ENCODE measurements at regions not wholly inside any gene's neighbourhood (a gene's known extent, or its start where the extent isn't known, plus 50 kb on each side); places are given as distances from the start of the nearest gene placed in this dataset.

DNA sequence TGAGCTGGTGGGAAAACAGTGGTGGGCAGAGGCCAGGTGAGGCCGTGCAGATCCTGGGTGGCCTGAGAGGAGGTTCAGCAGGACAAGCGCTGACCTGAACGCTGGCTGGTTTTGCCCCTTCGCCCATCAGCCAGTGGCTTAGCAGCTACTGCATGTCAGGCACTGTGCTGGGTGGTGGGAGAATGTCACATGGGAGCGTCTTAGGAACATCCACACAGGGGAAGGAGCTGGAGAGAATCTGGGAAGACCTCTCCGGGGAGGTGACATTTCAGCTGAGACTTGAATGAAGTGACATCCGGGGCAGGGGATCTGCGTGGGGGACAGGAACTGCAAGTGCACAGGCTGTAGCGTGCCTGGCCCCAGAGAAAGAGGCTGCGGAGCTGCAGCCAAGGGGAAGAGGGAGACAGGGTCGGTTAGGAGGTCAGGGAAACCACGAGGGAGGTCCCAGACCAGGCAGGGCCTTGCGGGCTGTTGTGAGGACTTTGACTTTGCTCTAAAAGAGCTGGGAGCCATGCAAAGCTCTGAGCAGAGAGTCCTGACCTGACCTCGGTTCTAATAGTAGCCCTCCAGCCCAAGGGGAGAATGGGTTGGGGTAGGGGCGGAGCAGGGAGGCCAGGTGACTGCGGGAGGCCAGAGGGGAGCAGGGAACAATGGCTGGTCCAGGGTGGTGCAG is 156.8 kb upstream of the PTPN1 start:
- TF ChIP-seq, protein P1, sequence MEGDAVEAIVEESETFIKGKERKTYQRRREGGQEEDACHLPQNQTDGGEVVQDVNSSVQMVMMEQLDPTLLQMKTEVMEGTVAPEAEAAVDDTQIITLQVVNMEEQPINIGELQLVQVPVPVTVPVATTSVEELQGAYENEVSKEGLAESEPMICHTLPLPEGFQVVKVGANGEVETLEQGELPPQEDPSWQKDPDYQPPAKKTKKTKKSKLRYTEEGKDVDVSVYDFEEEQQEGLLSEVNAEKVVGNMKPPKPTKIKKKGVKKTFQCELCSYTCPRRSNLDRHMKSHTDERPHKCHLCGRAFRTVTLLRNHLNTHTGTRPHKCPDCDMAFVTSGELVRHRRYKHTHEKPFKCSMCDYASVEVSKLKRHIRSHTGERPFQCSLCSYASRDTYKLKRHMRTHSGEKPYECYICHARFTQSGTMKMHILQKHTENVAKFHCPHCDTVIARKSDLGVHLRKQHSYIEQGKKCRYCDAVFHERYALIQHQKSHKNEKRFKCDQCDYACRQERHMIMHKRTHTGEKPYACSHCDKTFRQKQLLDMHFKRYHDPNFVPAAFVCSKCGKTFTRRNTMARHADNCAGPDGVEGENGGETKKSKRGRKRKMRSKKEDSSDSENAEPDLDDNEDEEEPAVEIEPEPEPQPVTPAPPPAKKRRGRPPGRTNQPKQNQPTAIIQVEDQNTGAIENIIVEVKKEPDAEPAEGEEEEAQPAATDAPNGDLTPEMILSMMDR (IDR thresholded peaks at IDR 0.05; ENCODE audit: low read depth, low read length), result no peak
- Histone ChIP-seq H3K9me3 (ENCODE audit: severe bottlenecking) (no peaks in the 10 kb centered on the region), H3K4me3 (ENCODE audit: low read depth, low read length) (no peak overlapping the region), H3K27me3 (ENCODE audit: insufficient read depth, low read depth, severe bottlenecking) (no peaks in the 10 kb centered on the region), H3K36me3 (no peaks in the 10 kb centered on the region), H3K27ac (no peak overlapping the region)
- no peak for DNase-seq

DNA sequence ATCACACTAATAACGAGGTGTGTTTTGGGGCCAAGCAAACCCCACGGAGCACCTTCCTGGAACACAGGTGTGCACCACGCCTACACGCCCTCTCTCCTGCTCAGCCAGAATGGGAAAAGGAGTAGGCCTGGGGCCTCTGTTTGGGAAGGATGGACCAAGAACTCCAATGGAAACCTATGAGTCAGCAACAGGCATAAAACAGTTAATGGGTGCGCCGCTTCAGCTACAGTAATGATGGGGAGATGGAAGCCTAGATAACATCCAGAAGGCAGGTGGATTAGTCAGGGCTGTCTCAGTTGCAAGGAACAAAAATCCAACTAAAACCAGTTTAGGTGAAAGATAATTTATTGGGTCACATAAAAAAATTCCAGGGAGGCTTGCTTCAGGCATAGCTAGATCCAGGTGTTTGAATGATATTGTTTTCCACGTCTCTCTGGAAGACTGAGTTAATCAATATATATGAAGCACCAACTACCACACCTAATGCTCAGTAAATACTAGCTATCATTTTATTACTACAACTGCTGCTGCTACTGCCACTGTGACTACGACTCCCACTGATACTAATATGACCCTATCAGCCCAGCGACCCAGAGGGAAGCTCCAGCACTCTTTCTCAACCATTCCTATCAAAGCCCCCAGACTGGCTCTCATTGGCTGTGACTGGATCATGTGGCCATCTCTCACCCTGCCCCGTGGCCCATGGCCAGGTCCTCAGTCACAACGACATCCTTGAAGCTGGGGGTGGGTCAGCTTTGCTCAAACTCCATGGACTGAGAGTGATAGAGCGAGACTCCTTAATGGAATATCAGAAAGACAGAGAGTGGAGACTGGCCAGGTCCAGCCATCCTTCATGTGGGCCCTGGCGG is 155.2 kb upstream of the PTPN1 start:
- no peak for DNase-seq
- TF ChIP-seq, protein P1 (IDR thresholded peaks at IDR 0.05; ENCODE audit: low read depth, low read length), result no peak
- H3K9me3 ChIP-seq (ENCODE audit: severe bottlenecking), result no peaks in the 10 kb centered on the region
- H3K27ac ChIP-seq, result no peak overlapping the region
- no peaks in the 10 kb centered on the region for H3K36me3 ChIP-seq
- H3K27me3 ChIP-seq (ENCODE audit: insufficient read depth, low read depth, severe bottlenecking), result no peaks in the 10 kb centered on the region
- H3K4me3 ChIP-seq (ENCODE audit: low read depth, low read length), result no peak overlapping the region

DNA sequence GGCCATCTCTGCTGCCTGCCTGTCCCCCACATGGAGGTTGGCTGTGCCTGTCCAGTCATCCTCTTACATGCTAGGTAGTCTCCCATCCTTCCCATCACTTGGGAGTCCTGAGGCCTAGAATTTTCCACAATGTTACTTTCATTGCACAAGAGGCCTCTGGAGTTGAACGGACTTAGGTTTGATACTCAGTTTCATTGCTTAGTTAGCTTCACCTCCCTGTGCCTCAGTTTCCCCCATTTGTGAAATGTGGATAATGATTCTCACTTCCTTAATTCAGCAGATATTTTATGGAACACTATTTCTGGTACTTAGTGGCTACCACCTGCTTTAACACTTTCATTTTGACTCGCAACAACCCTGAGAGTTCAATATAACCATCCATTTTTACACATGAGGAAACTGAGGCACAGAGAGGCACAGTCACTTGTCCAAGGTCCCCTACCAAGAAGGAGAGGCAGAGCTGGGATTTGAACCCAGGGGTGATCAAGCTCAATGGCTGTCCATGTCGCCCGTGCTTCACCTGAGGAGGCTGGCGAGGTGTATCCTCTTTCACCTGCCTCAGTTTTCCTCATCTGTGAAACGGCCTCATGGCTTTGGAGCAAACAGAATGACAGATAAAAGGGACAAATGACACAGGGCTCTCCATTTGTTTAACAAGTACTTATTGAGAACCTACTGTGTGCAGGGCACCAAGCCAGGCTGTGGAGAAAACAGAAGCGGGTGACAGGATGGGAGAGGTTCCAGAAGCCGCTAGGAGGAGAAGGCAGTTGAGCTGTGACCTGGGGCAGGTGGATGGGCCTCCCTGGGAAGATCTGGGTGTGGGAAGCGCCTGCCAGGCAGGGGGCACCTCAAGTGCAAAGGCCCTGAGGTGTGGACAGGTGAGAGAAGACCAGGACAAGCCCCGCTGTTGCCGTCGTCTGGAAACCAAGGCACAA is 154.3 kb upstream of the PTPN1 start:
- Histone ChIP-seq H3K4me3 (ENCODE audit: low read depth, low read length) (no peak overlapping the region), H3K27ac (no peak overlapping the region), H3K27me3 (ENCODE audit: insufficient read depth, low read depth, severe bottlenecking) (no peaks in the 10 kb centered on the region), H3K9me3 (ENCODE audit: severe bottlenecking) (no peaks in the 10 kb centered on the region), H3K36me3 (no peaks in the 10 kb centered on the region)
- no peak for DNase-seq
- TF ChIP-seq, protein P1 (IDR thresholded peaks at IDR 0.05; ENCODE audit: low read depth, low read length), result no peak

DNA sequence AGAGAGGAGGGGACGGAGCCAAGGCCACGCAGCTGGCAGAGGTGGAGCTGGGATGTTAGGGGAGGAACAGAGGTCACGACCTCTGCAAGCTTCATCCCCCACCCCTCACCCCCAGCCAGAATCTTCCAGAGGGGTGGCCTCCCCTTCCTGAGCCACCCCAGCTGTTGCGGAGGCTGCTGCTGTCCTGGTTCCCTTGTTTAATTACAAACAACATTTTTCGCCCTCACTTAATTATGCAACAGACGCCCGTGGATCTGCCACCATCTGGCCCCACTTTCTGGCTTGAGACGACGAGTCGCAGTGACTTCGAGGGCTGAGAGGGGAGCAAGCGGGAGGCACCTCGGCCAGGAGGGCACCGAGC is 153.7 kb upstream of the PTPN1 start:
- no peak overlapping the region for H3K4me3 ChIP-seq (ENCODE audit: low read depth, low read length)
- no peaks in the 10 kb centered on the region for H3K27me3 ChIP-seq (ENCODE audit: insufficient read depth, low read depth, severe bottlenecking)
- peak; percentile 26 for DNase-seq
- no peaks in the 10 kb centered on the region for H3K9me3 ChIP-seq (ENCODE audit: severe bottlenecking)
- H3K36me3 ChIP-seq, result no peaks in the 10 kb centered on the region
- no peak overlapping the region for H3K27ac ChIP-seq
- TF ChIP-seq, protein P1 (IDR thresholded peaks at IDR 0.05; ENCODE audit: low read depth, low read length), result no peak

DNA sequence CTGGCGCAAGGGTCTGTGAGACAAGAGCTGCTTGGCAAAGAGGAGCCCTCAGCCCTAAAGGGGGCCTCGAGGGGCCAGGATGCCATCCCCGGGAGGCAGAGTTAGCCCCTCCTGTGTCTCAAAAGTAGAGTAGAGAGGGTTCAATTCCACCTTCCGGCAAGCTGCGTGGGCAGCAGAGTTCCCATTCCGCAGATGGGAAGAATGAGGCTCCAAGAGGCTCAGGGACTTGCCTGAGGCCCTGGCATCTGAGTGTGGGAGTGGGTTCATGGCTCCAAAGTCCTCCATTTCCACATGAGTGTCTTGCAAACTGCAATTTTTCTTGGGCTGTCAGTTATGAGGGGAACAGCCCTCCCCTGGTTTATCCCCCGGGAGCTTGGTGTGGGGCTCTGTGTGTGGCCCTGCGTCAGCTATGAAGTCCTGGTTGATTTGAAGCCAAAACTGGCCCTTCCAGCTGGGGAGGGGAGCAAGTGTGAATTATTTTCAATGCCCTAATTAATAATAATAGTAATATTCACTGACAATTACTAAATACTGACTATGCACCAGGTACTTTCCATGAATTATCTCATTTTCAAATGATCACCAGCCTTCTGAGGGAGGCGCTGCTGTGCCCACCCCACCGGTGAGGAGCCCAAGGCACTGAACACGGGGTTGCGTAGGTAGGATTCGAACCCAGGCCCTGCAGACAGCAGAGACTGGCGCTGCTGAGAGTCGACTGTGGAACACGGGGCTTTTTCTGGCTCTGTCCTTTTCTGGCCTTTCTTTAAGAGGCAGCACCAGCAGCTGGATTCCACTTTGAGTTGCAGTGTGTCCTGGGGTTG is 153.0 kb upstream of the PTPN1 start:
- no peaks in the 10 kb centered on the region for H3K36me3 ChIP-seq
- TF ChIP-seq, protein P1 (IDR thresholded peaks at IDR 0.05; ENCODE audit: low read depth, low read length), result no peak
- H3K27ac ChIP-seq, result no peak overlapping the region
- no peak for DNase-seq
- H3K27me3 ChIP-seq (ENCODE audit: insufficient read depth, low read depth, severe bottlenecking), result no peaks in the 10 kb centered on the region
- no peak overlapping the region for H3K4me3 ChIP-seq (ENCODE audit: low read depth, low read length)
- no peaks in the 10 kb centered on the region for H3K9me3 ChIP-seq (ENCODE audit: severe bottlenecking)
